WTC11 (cell line): ENCODE measurements at regions not wholly inside any gene's neighbourhood (a gene's known extent, or its start where the extent isn't known, plus 50 kb on each side); places are given as distances from the start of the nearest gene placed in this dataset.
"Not testable (repeated sequence)": the region's sequence is repeated elsewhere in the genome, so short reads cannot be mapped to it uniquely, and the experiment has no call there.

Experiments used
- ATAC-seq: fragments of 200-7000 bp; cut with Tn5 transposase; 2 replicates; pipeline ENCODE4 v1.10.0; 2021; ENCODE audit warnings: mild to moderate bottlenecking, moderate library complexity
- CTCF ChIA-PET: fragments of 300-600 bp; sonication (Branson Sonifier 250); formaldehyde crosslinking; loops from one replicate; lab custom pipeline; 2021; ENCODE audit warnings: antibody characterized with exemption; lab: Charles Lee
- POLR2A ChIA-PET: fragments of 350-600 bp; sonication (Branson Sonifier 250); formaldehyde crosslinking; loops from one replicate; lab custom pipeline; 2021; ENCODE audit warnings: antibody characterized with exemption; lab: Charles Lee
- DNase-seq: peaks from one replicate; pipeline ENCODE4 v3.0.0; 2021; ENCODE audit warnings: low spot score
- H3K27ac Mint-ChIP-seq: 2 replicates; pipeline ENCODE4 v1.8.0; 2021; ENCODE audit warnings: mixed read lengths
- H3K27me3 Mint-ChIP-seq: 2 replicates; pipeline ENCODE4 v1.8.0; 2021; ENCODE audit warnings: low read depth, mild to moderate bottlenecking, moderate library complexity, mixed read lengths
- H3K36me3 Mint-ChIP-seq: 2 replicates; pipeline ENCODE4 v1.8.0; 2021; ENCODE audit warnings: mixed read lengths
- H3K4me1 Mint-ChIP-seq: 2 replicates; pipeline ENCODE4 v1.8.0; 2022; ENCODE audit warnings: mixed read lengths
- H3K4me3 Mint-ChIP-seq: 2 replicates; pipeline ENCODE4 v1.8.0; 2021; ENCODE audit warnings: mild to moderate bottlenecking, moderate library complexity, mixed read lengths
- H3K9me3 Mint-ChIP-seq: 2 replicates; pipeline ENCODE4 v1.8.0; 2021; ENCODE audit warnings: mixed read lengths
- AFF4 ChIP-seq: sonication (generic); formaldehyde crosslinking; IDR thresholded peaks from 2 replicates; pipeline ENCODE4 v1.8.1; 2023; ENCODE audit warnings: mild to moderate bottlenecking, missing genetic modification reagents, borderline replicate concordance
- AR ChIP-seq: fragments of 250-450 bp; sonication (Bioruptor Pico); IDR thresholded peaks from 2 replicates; pipeline ENCODE4 v1.9.0; 2021; ENCODE audit warnings: mild to moderate bottlenecking
- CBFB ChIP-seq: sonication (generic); formaldehyde crosslinking; IDR thresholded peaks from 2 replicates; pipeline ENCODE4 v1.8.1; 2022; ENCODE audit warnings: mild to moderate bottlenecking, low read depth, missing genetic modification reagents
- E2F1 ChIP-seq: sonication (generic); formaldehyde crosslinking; IDR thresholded peaks from 2 replicates; pipeline ENCODE4 v1.8.0; 2022; ENCODE audit warnings: mild to moderate bottlenecking, missing genetic modification reagents
- E2F5 ChIP-seq: sonication (generic); formaldehyde crosslinking; IDR thresholded peaks from 2 replicates; pipeline ENCODE4 v1.8.1; 2022; ENCODE audit warnings: mild to moderate bottlenecking, moderate library complexity, missing genetic modification reagents
- ESRRA ChIP-seq: sonication (generic); formaldehyde crosslinking; IDR thresholded peaks from 2 replicates; pipeline ENCODE4 v1.8.1; 2022; ENCODE audit warnings: mild to moderate bottlenecking, missing genetic modification reagents, borderline replicate concordance
- ETV6 ChIP-seq: sonication (generic); formaldehyde crosslinking; IDR thresholded peaks from 2 replicates; pipeline ENCODE4 v1.8.1; 2022; ENCODE audit warnings: mild to moderate bottlenecking, missing genetic modification reagents
- JUN ChIP-seq: sonication (generic); formaldehyde crosslinking; IDR thresholded peaks from 2 replicates; pipeline ENCODE4 v1.8.0; 2023; ENCODE audit warnings: mild to moderate bottlenecking, missing genetic modification reagents
- NFATC4 ChIP-seq: fragments of 250-450 bp; sonication (Bioruptor Pico); IDR thresholded peaks from 2 replicates; pipeline ENCODE4 v1.9.0; 2021; ENCODE audit warnings: mild to moderate bottlenecking
- NR2C2 ChIP-seq: sonication (generic); formaldehyde crosslinking; IDR thresholded peaks from 2 replicates; pipeline ENCODE4 v1.8.0; 2022; ENCODE audit warnings: mild to moderate bottlenecking, missing genetic modification reagents
- NR3C1 ChIP-seq: sonication (generic); formaldehyde crosslinking; conservative IDR thresholded peaks from 2 replicates; pipeline ENCODE4 v1.8.1; 2023; ENCODE audit warnings: low read depth, mild to moderate bottlenecking, missing genetic modification reagents
- PREB ChIP-seq: sonication (generic); formaldehyde crosslinking; IDR thresholded peaks from 2 replicates; pipeline ENCODE4 v1.8.1; 2022; ENCODE audit warnings: mild to moderate bottlenecking, missing genetic modification reagents, moderate library complexity, borderline replicate concordance
- SMAD3 ChIP-seq: sonication (generic); formaldehyde crosslinking; IDR thresholded peaks from 2 replicates; pipeline ENCODE4 v1.8.0; 2022; ENCODE audit warnings: missing genetic modification reagents, mild to moderate bottlenecking, borderline replicate concordance
- SMAD4 ChIP-seq: sonication (generic); formaldehyde crosslinking; IDR thresholded peaks from 2 replicates; pipeline ENCODE4 v1.8.0; 2022; ENCODE audit warnings: mild to moderate bottlenecking, missing genetic modification reagents
- TCF7 ChIP-seq: sonication (generic); formaldehyde crosslinking; IDR thresholded peaks from 2 replicates; pipeline ENCODE4 v1.8.0; 2022; ENCODE audit warnings: mild to moderate bottlenecking, low read depth, missing genetic modification reagents, moderate library complexity
- USF1 ChIP-seq: sonication (generic); formaldehyde crosslinking; IDR thresholded peaks from 2 replicates; pipeline ENCODE4 v1.8.0; 2022; ENCODE audit warnings: mild to moderate bottlenecking, missing genetic modification reagents
- USF2 ChIP-seq: sonication (generic); formaldehyde crosslinking; IDR thresholded peaks from 2 replicates; pipeline ENCODE4 v1.8.1; 2023; ENCODE audit warnings: mild to moderate bottlenecking, missing genetic modification reagents, moderate library complexity
- ZNF138 ChIP-seq: sonication (generic); formaldehyde crosslinking; conservative IDR thresholded peaks from 2 replicates; pipeline ENCODE4 v1.8.1; 2022; ENCODE audit warnings: mild to moderate bottlenecking, moderate library complexity, missing genetic modification reagents
- ZNF263 ChIP-seq: sonication (generic); formaldehyde crosslinking; IDR thresholded peaks from 2 replicates; pipeline ENCODE4 v1.8.1; 2022; ENCODE audit warnings: low read depth, mild to moderate bottlenecking, moderate library complexity, missing genetic modification reagents
- ZNF281 ChIP-seq: sonication (generic); formaldehyde crosslinking; IDR thresholded peaks from 2 replicates; pipeline ENCODE4 v1.8.0; 2023; ENCODE audit warnings: mild to moderate bottlenecking, missing genetic modification reagents
- ZNF671 ChIP-seq: fragments of 250-450 bp; sonication (Bioruptor Pico); IDR thresholded peaks from 2 replicates; pipeline ENCODE4 v1.8.0; 2021; ENCODE audit warnings: mild to moderate bottlenecking

- TF ChIP-seq ZNF138 (CRISPR knock-in tag) (no peak), NR2C2 (no peak), USF1 (CRISPR knock-in tag) (no peak), NFATC4 (no peak)
These were observed 105.3 kb upstream of the ZEB2 start (continued) for GRCh38 chr2:144625226-144625625.

GRCh38 chr2:144624451-144624850 is 104.5 kb upstream of the ZEB2 start:
- no peak for TF ChIP-seq ZNF263 (CRISPR knock-in tag)
- no peak for TF ChIP-seq ESRRA
- no peak for TF ChIP-seq ZNF281 (CRISPR knock-in tag)
- no peak for TF ChIP-seq AFF4
- no peak for TF ChIP-seq E2F1
- TF ChIP-seq USF2 (CRISPR knock-in tag): no peak
- TF ChIP-seq ZNF671 (CRISPR knock-in tag): no peak
- TF ChIP-seq NR2C2: no peak
- no peak for TF ChIP-seq SMAD3 (CRISPR knock-in tag)
- no peak for TF ChIP-seq CBFB (CRISPR knock-in tag)
- TF ChIP-seq ETV6: no peak
- no peak for TF ChIP-seq NR3C1 (CRISPR knock-in tag)
- no peak for TF ChIP-seq E2F5
- no peak for TF ChIP-seq JUN (CRISPR knock-in tag)
- no peak for TF ChIP-seq TCF7
- no peak for TF ChIP-seq AR (CRISPR knock-in tag)
- TF ChIP-seq SMAD4 (CRISPR knock-in tag): no peak
- no peak for TF ChIP-seq PREB (CRISPR knock-in tag)
- TF ChIP-seq, all 79 proteins: peak for 0
- POLR2A ChIA-PET: no interaction called here
- Mint-ChIP-seq H3K27me3 (peaks cover 4% of the 10 kb centered on the region), H3K27ac (no peak overlapping the region), H3K4me3 (no peak overlapping the region), H3K9me3 (peaks cover 22% of the 10 kb centered on the region), H3K4me1 (peaks cover 36% of the 10 kb centered on the region), H3K36me3 (peaks cover 16% of the 10 kb centered on the region)
- CTCF ChIA-PET: no interaction called here
- DNase-seq (no peak), ATAC-seq (no peak)

- Mint-ChIP-seq H3K36me3 (peaks cover 16% of the 10 kb centered on the region), H3K9me3 (peaks cover 24% of the 10 kb centered on the region), H3K4me1 (peaks cover 17% of the 10 kb centered on the region)
- H3K4me3 Mint-ChIP-seq, CTCF ChIA-PET, POLR2A ChIA-PET, H3K27ac Mint-ChIP-seq, ATAC-seq, H3K27me3 Mint-ChIP-seq, DNase-seq: not testable (repeated sequence)
These were observed 102.5 kb upstream of the ZEB2 start for GRCh38 chr2:144622373-144622772.
